ENCODE measurements at regions not wholly inside any gene's neighbourhood (a gene's known extent, or its start where the extent isn't known, plus 50 kb on each side); places are given as distances from the start of the nearest gene placed in this dataset.

GRCh38 chr1:36621531-36621930 lies 138.8 kb upstream of the CSF3R start:
- TF ChIP-seq CTCF (conservative IDR thresholded peaks at IDR 0.05) (no peak), ZFX (IDR thresholded peaks at IDR 0.05) (no peak)
- no peak overlapping the region for H3K27ac ChIP-seq

GRCh38 chr1:36620142-36620541 lies 137.4 kb upstream of the CSF3R start:
- H3K27ac ChIP-seq = no peak overlapping the region
- TF ChIP-seq CTCF (conservative IDR thresholded peaks at IDR 0.05) (no peak), ZFX (IDR thresholded peaks at IDR 0.05) (no peak)

GRCh38 chr1:36614991-36615390 lies 132.3 kb upstream of the CSF3R start:
- H3K27ac ChIP-seq = no peak overlapping the region
- no peak for TF ChIP-seq ZFX (IDR thresholded peaks at IDR 0.05)
- no peak for TF ChIP-seq CTCF (conservative IDR thresholded peaks at IDR 0.05)

- TF ChIP-seq CTCF (conservative IDR thresholded peaks at IDR 0.05) (no peak), ZFX (IDR thresholded peaks at IDR 0.05) (no peak)
Measured at GRCh38 chr1:36614571-36614970, 131.9 kb upstream of the CSF3R start.

GRCh38 chr1:36613721-36614120 lies 131.0 kb upstream of the CSF3R start:
- TF ChIP-seq ZFX (IDR thresholded peaks at IDR 0.05) = no peak
- no peak for TF ChIP-seq CTCF (conservative IDR thresholded peaks at IDR 0.05)
- no peak overlapping the region for H3K27ac ChIP-seq

More at GRCh38 chr1:36614571-36614970, 131.9 kb upstream of the CSF3R start:
- no peak overlapping the region for H3K27ac ChIP-seq

GRCh38 chr1:36612881-36613280 lies 130.2 kb upstream of the CSF3R start:
- H3K27ac ChIP-seq = no peak overlapping the region
- TF ChIP-seq CTCF (conservative IDR thresholded peaks at IDR 0.05) (peak; percentile 23), ZFX (IDR thresholded peaks at IDR 0.05) (no peak)

GRCh38 chr1:36612121-36612520 lies 129.4 kb upstream of the CSF3R start:
- no peak overlapping the region for H3K27ac ChIP-seq
- TF ChIP-seq CTCF (conservative IDR thresholded peaks at IDR 0.05) (no peak), ZFX (IDR thresholded peaks at IDR 0.05) (no peak)

Measured in C4-2B (cell line).